ENCODE measurements at regions not wholly inside any gene's neighbourhood (a gene's known extent, or its start where the extent isn't known, plus 50 kb on each side); places are given as distances from the start of the nearest gene placed in this dataset.

DNA sequence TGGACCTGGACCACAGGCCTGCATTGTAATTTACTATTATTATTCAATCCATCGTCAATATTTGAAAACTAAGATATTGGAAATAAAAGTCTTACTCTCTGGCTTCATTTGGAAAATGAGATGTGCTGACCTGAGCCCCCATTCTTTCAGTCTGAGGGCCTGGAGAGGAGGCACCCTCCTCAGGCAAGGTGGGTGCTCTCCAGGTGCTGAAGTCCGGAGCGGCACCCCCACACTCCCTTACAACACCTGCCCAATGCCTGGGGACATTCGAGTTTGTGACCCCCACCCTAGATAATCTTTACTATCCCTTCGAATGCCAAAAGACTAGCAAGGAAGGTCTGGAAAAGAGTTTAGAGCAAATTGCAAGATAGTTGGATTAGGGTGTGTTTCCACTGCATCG is 133.3 kb downstream of the EN1 start:
- Histone ChIP-seq H3K4me1 (no peaks in the 10 kb centered on the region), H3K27ac (no peak overlapping the region), H3K4me3 (no peak overlapping the region), H3K27me3 (no peaks in the 10 kb centered on the region), H3K9me3 (no peaks in the 10 kb centered on the region), H3K36me3 (no peaks in the 10 kb centered on the region)
- WGBS, 2 donors: 68 to 75% methylated on average over 6 of the region's 6 CpGs
- intact Hi-C loops (cut with DNase I): no loop called here
- DNase-seq: no peak
- TF ChIP-seq POLR2A (IDR thresholded peaks at IDR 0.05): no peak
- TF ChIP-seq, protein P1, sequence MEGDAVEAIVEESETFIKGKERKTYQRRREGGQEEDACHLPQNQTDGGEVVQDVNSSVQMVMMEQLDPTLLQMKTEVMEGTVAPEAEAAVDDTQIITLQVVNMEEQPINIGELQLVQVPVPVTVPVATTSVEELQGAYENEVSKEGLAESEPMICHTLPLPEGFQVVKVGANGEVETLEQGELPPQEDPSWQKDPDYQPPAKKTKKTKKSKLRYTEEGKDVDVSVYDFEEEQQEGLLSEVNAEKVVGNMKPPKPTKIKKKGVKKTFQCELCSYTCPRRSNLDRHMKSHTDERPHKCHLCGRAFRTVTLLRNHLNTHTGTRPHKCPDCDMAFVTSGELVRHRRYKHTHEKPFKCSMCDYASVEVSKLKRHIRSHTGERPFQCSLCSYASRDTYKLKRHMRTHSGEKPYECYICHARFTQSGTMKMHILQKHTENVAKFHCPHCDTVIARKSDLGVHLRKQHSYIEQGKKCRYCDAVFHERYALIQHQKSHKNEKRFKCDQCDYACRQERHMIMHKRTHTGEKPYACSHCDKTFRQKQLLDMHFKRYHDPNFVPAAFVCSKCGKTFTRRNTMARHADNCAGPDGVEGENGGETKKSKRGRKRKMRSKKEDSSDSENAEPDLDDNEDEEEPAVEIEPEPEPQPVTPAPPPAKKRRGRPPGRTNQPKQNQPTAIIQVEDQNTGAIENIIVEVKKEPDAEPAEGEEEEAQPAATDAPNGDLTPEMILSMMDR (IDR thresholded peaks at IDR 0.05): no peak

DNA sequence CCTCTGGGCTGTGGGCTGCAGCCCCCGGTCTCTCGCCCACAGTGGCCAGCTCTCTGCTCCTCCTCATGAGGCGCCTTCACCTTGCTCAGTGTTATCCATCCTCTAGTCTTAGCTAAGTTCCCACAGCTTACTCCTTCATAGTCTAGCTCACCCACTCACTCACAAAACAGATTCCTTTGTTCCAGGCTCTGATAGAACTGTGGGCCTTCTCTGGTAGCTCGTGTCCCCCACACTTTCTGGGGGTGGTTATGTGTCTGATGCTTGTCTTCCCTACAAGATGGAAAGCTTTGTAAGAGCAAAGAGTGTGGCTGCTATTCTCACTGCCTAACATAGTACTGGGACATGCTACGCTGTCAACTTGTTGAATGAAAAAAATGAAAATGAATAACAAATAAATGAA is 135.8 kb downstream of the EN1 start:
- TF ChIP-seq POLR2A (IDR thresholded peaks at IDR 0.05): no peak
- TF ChIP-seq, protein P1 (IDR thresholded peaks at IDR 0.05): no peak
- Histone ChIP-seq H3K4me3 (no peak overlapping the region), H3K36me3 (no peaks in the 10 kb centered on the region), H3K9me3 (no peaks in the 10 kb centered on the region), H3K4me1 (no peaks in the 10 kb centered on the region), H3K27ac (no peak overlapping the region), H3K27me3 (no peaks in the 10 kb centered on the region)
- WGBS, 2 donors: 72 to 77% methylated on average over 5 of the region's 5 CpGs
- intact Hi-C loops (cut with DNase I): no loop called here
- DNase-seq: no peak

DNA sequence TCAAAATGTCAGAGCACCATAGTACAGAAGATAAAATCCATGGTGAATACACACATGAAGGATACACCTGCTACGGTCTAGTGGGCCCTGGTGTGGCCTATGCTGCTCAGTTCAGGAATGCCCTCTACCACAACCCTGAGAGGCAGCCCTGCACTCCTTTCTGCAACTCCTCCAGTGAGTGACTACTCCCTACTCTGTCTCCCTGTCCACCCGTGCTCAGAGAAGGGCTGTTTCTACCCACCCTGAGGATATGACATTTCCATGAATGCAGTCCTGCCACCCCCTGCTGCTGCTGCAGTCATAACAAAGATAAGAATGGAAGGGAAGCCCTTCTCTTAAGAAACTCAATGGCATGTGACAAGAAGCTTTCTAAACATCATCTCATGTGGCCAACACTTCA is 137.0 kb downstream of the EN1 start:
- no peak for TF ChIP-seq POLR2A (IDR thresholded peaks at IDR 0.05)
- TF ChIP-seq, protein P1 (IDR thresholded peaks at IDR 0.05): no peak
- H3K4me3 ChIP-seq: no peak overlapping the region
- H3K4me1 ChIP-seq: no peaks in the 10 kb centered on the region
- no peaks in the 10 kb centered on the region for H3K36me3 ChIP-seq
- DNase-seq: no peak
- intact Hi-C loops (cut with DNase I): no loop called here
- H3K9me3 ChIP-seq: no peaks in the 10 kb centered on the region
- no peaks in the 10 kb centered on the region for H3K27me3 ChIP-seq
- 35 to 58% methylated on average over 2 of the region's 2 CpGs for WGBS, 2 donors
- H3K27ac ChIP-seq: no peak overlapping the region

DNA sequence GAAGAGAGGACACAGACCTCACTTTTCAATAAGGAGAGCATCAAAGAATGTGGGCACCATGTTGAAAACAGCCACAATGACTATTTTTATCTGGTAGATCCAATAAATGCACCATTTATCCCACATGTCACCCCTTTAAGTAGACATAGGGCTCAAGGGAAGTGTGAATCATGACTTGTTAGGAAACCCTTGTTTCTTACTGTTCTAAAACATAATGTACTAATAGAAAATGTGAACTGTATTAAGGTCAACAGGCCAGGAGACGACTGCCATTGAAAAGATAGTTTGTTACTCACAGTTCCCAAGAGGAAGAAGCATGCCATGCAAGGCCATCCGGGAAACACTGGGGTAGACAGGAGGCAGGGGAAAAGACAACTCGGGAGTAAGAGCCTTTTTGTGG is 137.7 kb downstream of the EN1 start:
- Histone ChIP-seq H3K4me3 (no peak overlapping the region), H3K4me1 (no peaks in the 10 kb centered on the region), H3K36me3 (no peaks in the 10 kb centered on the region), H3K9me3 (no peaks in the 10 kb centered on the region), H3K27me3 (no peaks in the 10 kb centered on the region), H3K27ac (no peak overlapping the region)
- no peak for DNase-seq
- intact Hi-C loops (cut with DNase I): no loop called here
- WGBS, 2 donors: 55 to 61% methylated on average over 3 of the region's 3 CpGs
- no peak for TF ChIP-seq POLR2A (IDR thresholded peaks at IDR 0.05)
- TF ChIP-seq, protein P1 (IDR thresholded peaks at IDR 0.05): no peak

DNA sequence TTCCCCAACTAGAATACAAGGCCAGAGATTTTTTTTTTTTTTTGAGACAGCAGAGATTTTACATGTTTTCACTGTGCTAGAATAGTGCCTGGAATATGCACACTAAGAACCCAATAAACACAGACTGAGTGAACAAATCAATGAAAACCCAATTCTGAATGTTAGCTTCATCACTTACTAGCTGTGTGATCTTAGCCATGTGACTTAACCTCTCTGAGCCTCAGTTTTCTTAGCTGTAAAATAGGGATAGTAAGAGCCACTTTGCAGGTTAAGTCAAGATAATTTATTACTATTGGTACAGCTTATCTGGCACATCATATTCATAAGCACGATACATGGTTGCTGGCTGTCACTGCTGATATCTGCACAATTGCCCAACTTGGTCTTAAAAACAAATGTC is 140.6 kb downstream of the EN1 start:
- intact Hi-C loops (cut with DNase I): no loop called here
- Histone ChIP-seq H3K9me3 (no peaks in the 10 kb centered on the region), H3K4me3 (no peak overlapping the region), H3K36me3 (no peaks in the 10 kb centered on the region), H3K4me1 (no peaks in the 10 kb centered on the region), H3K27me3 (no peaks in the 10 kb centered on the region), H3K27ac (no peak overlapping the region)
- DNase-seq: no peak
- WGBS, 2 donors: 82 to 100% methylated on average over 1 of the region's 1 CpG
- no peak for TF ChIP-seq POLR2A (IDR thresholded peaks at IDR 0.05)
- TF ChIP-seq, protein P1 (IDR thresholded peaks at IDR 0.05): no peak

Measured in esophagus squamous epithelium (tissue), 5 donors.